Hepatocyte (in vitro differentiated cells): ENCODE measurements at regions not wholly inside any gene's neighbourhood (a gene's known extent, or its start where the extent isn't known, plus 50 kb on each side); places are given as distances from the start of the nearest gene placed in this dataset.

Experiments
- DNase-seq: peaks from one replicate; pipeline ENCODE4 v3.0.0-alpha.2; 2016; ENCODE audit warnings: low spot score
- H2AFZ ChIP-seq: fragments of 200-600 bp; sonication (generic); 2 replicates; pipeline ENCODE4 v1.6.0; 2016; ENCODE audit warnings: antibody characterized with exemption, mild to moderate bottlenecking
- H3K27ac ChIP-seq: fragments of 200-600 bp; sonication (generic); 2 replicates; pipeline ENCODE4 v1.5.1; 2016; ENCODE audit warnings: mild to moderate bottlenecking
- H3K27me3 ChIP-seq: fragments of 200-600 bp; sonication (generic); 2 replicates; pipeline ENCODE4 v1.6.1; 2016
- H3K36me3 ChIP-seq: fragments of 200-600 bp; sonication (generic); replicated peaks from 2 replicates; pipeline ENCODE4 v1.5.1; 2016; ENCODE audit warnings: low read depth; ENCODE audit not compliant: insufficient read depth
- H3K4me1 ChIP-seq: fragments of 200-600 bp; sonication (generic); 2 replicates; pipeline ENCODE4 v1.5.1; 2016; ENCODE audit warnings: mild to moderate bottlenecking, moderate library complexity; ENCODE audit not compliant: insufficient read depth
- H3K4me2 ChIP-seq: fragments of 200-600 bp; sonication (generic); 2 replicates; pipeline ENCODE4 v1.6.0; 2016
- H3K4me3 ChIP-seq: fragments of 200-600 bp; sonication (generic); 2 replicates; pipeline ENCODE4 v1.5.1; 2016; ENCODE audit warnings: mild to moderate bottlenecking
- H3K79me2 ChIP-seq: fragments of 200-600 bp; sonication (generic); 2 replicates; pipeline ENCODE4 v1.6.0; 2017; ENCODE audit warnings: mild to moderate bottlenecking
- H3K9me2 ChIP-seq: fragments of 200-600 bp; sonication (generic); replicated peaks from 2 replicates; pipeline ENCODE4 v1.6.0; 2017; ENCODE audit warnings: mild to moderate bottlenecking; ENCODE audit not compliant: insufficient read depth
- H3K9me3 ChIP-seq: fragments of 200-600 bp; sonication (generic); 2 replicates; pipeline ENCODE4 v1.5.1; 2016; ENCODE audit warnings: low read depth, mild to moderate bottlenecking
- H4K20me1 ChIP-seq: fragments of 200-600 bp; sonication (generic); 2 replicates; pipeline ENCODE4 v1.6.0; 2016; ENCODE audit warnings: mild to moderate bottlenecking; ENCODE audit not compliant: insufficient read depth, poor library complexity, severe bottlenecking
- EZH2 ChIP-seq: fragments of 200-600 bp; sonication (generic); IDR thresholded peaks from 2 replicates; pipeline ENCODE4 v1.6.1; 2016; ENCODE audit warnings: antibody characterized with exemption, mild to moderate bottlenecking, borderline replicate concordance
- EZH2phosphoT487 ChIP-seq: fragments of 200-600 bp; sonication (generic); IDR thresholded peaks from one replicate; pipeline ENCODE4 v1.6.1; 2018; ENCODE audit warnings: antibody characterized with exemption, mild to moderate bottlenecking, low read depth, moderate library complexity; ENCODE audit not compliant: unreplicated experiment, severe bottlenecking
- WGBS: methylation state at CpG from one replicate; pipeline ENCODE4 v1.1.6; 2016; ENCODE audit warnings: low lambda C conversion rate; ENCODE audit errors: missing lambda C conversion rate; 5-methylcytosine and 5-hydroxymethylcytosine counted together
- TF ChIP-seq, protein P1 (sequence below): fragments of 200-600 bp; sonication (generic); IDR thresholded peaks from 2 replicates; pipeline ENCODE4 v1.5.1; 2016; ENCODE audit warnings: antibody characterized with exemption, mild to moderate bottlenecking; ENCODE audit not compliant: poor library complexity

DNA sequence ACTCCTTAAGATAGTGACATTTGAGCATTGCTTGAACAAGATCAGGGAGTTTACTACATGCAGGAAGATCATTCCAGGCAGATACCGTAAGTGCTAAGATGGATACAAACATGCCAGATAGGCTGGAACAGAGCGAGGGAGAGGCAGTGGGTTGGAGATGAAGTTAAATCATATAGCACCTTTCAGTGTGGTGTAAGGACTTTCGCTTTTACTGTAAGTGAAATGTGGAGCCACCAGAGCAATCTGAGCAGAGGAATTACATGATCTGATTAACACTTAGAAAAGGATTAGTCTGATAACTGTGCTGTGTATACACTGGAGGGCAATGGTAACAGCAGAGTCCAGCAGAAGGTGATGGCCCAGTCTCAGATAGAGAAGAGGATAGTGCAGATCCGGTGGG is 163.0 kb upstream of the SSTR1 start:
- H3K27me3 ChIP-seq = no peaks in the 10 kb centered on the region
- H2AFZ ChIP-seq = no peak overlapping the region
- no peaks in the 10 kb centered on the region for H3K36me3 ChIP-seq
- no peak overlapping the region for H3K4me3 ChIP-seq
- H3K4me2 ChIP-seq = no peak overlapping the region
- 78% methylated on average over 4 of the region's 4 CpGs for WGBS
- H3K79me2 ChIP-seq = no peaks in the 10 kb centered on the region
- no peaks in the 10 kb centered on the region for H3K9me3 ChIP-seq
- TF ChIP-seq EZH2phosphoT487 (no peak), EZH2 (no peak)
- TF ChIP-seq, protein P1, sequence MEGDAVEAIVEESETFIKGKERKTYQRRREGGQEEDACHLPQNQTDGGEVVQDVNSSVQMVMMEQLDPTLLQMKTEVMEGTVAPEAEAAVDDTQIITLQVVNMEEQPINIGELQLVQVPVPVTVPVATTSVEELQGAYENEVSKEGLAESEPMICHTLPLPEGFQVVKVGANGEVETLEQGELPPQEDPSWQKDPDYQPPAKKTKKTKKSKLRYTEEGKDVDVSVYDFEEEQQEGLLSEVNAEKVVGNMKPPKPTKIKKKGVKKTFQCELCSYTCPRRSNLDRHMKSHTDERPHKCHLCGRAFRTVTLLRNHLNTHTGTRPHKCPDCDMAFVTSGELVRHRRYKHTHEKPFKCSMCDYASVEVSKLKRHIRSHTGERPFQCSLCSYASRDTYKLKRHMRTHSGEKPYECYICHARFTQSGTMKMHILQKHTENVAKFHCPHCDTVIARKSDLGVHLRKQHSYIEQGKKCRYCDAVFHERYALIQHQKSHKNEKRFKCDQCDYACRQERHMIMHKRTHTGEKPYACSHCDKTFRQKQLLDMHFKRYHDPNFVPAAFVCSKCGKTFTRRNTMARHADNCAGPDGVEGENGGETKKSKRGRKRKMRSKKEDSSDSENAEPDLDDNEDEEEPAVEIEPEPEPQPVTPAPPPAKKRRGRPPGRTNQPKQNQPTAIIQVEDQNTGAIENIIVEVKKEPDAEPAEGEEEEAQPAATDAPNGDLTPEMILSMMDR = no peak
- no peak overlapping the region for H3K27ac ChIP-seq
- H3K9me2 ChIP-seq = no peaks in the 10 kb centered on the region
- H4K20me1 ChIP-seq = no peaks in the 10 kb centered on the region
- H3K4me1 ChIP-seq = no peaks in the 10 kb centered on the region
- no peak for DNase-seq

DNA sequence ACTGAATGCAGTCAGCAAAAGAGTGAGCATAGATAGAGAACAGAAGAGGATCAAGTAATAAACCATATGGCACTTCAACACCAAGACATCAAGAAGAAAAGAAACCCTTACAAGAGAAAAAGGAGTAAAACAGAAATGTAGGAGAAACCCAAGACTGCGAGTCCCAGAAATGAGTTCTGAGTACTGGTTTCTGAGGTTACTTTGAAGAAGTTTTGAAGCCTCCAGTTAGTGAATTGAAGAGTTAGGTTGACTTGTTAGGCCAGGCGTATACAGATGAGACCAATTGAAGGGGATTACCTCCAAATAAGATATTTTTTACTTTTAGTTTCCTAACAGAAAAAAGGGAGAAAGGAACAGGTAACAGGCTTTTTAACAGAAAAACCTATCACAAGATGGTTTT is 162.2 kb upstream of the SSTR1 start:
- no peaks in the 10 kb centered on the region for H3K27me3 ChIP-seq
- H3K4me2 ChIP-seq = no peak overlapping the region
- no peak overlapping the region for H2AFZ ChIP-seq
- no peaks in the 10 kb centered on the region for H4K20me1 ChIP-seq
- TF ChIP-seq, protein P1 = no peak
- no peak for TF ChIP-seq EZH2phosphoT487
- TF ChIP-seq EZH2 = no peak
- no peaks in the 10 kb centered on the region for H3K4me1 ChIP-seq
- DNase-seq = no peak
- H3K4me3 ChIP-seq = no peak overlapping the region
- no peaks in the 10 kb centered on the region for H3K9me3 ChIP-seq
- H3K27ac ChIP-seq = no peak overlapping the region
- WGBS = 92% methylated on average over 2 of the region's 2 CpGs
- H3K36me3 ChIP-seq = no peaks in the 10 kb centered on the region
- H3K79me2 ChIP-seq = no peaks in the 10 kb centered on the region
- H3K9me2 ChIP-seq = no peaks in the 10 kb centered on the region

DNA sequence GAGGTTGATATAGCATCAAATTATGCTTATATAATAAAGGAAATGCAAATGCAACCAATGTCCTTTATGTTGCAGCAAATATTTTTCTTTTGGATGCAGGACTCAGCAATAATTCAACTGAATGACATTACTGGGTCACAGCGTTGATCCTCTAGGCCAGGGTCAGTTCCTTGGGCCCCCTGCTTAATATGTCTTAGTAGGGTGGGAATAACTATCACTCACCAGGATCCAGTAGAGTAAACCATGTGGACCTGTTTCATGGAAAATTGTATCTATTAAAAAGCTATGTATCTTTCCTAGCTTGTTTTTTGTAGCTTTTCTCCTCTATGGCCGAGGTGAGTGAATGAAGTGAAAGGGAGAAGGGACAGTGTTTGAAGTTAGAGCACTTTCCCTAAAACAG is 161.5 kb upstream of the SSTR1 start:
- Histone ChIP-seq H3K27ac (no peak overlapping the region), H4K20me1 (no peaks in the 10 kb centered on the region), H3K4me2 (no peak overlapping the region), H3K79me2 (no peaks in the 10 kb centered on the region), H3K4me1 (no peaks in the 10 kb centered on the region), H3K9me3 (no peaks in the 10 kb centered on the region), H3K4me3 (no peak overlapping the region), H3K9me2 (no peaks in the 10 kb centered on the region), H3K36me3 (no peaks in the 10 kb centered on the region), H2AFZ (no peak overlapping the region), H3K27me3 (no peaks in the 10 kb centered on the region)
- DNase-seq = no peak
- 91% methylated on average over 2 of the region's 2 CpGs for WGBS
- TF ChIP-seq EZH2phosphoT487 = no peak
- no peak for TF ChIP-seq EZH2
- TF ChIP-seq, protein P1 = no peak
